ENCODE measurements at regions not wholly inside any gene's neighbourhood (a gene's known extent, or its start where the extent isn't known, plus 50 kb on each side); places are given as distances from the start of the nearest gene placed in this dataset.
"Not testable (repeated sequence)": the region's sequence is repeated elsewhere in the genome, so short reads cannot be mapped to it uniquely, and the experiment has no call there.

DNA sequence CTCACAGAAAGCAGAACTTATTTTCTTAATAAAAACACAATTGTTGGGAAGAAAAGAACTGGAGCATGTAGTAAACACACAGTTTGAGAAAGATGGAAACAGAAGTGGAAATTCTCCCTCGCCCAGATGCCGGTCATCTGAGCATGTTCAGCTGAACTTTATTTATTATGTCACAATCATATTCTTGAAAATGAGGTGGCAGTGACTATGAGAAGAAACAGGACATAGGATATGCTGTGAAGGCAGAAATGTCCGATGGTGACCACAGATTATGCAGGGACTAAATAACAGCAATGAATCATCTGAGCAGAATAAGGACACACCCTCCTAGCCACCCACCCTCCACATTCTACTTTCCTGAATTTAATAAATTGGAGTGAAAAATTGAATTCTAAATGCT is 425.3 kb upstream of the NOX3 start:
- TF ChIP-seq EZH2 (IDR thresholded peaks at IDR 0.05) = no peak
- TF ChIP-seq, protein P1, sequence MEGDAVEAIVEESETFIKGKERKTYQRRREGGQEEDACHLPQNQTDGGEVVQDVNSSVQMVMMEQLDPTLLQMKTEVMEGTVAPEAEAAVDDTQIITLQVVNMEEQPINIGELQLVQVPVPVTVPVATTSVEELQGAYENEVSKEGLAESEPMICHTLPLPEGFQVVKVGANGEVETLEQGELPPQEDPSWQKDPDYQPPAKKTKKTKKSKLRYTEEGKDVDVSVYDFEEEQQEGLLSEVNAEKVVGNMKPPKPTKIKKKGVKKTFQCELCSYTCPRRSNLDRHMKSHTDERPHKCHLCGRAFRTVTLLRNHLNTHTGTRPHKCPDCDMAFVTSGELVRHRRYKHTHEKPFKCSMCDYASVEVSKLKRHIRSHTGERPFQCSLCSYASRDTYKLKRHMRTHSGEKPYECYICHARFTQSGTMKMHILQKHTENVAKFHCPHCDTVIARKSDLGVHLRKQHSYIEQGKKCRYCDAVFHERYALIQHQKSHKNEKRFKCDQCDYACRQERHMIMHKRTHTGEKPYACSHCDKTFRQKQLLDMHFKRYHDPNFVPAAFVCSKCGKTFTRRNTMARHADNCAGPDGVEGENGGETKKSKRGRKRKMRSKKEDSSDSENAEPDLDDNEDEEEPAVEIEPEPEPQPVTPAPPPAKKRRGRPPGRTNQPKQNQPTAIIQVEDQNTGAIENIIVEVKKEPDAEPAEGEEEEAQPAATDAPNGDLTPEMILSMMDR (IDR thresholded peaks at IDR 0.05) = no peak
- TF ChIP-seq EZH2phosphoT487 (IDR thresholded peaks at IDR 0.05) = no peak
- no peak for DNase-seq (ENCODE audit: low spot score)
- no peaks in the 10 kb centered on the region for H3K4me1 Mint-ChIP-seq
- Histone ChIP-seq H2AFZ (replicated peaks) (no peak overlapping the region), H3K36me3 (no peaks in the 10 kb centered on the region), H4K20me1 (ENCODE audit: low read depth) (no peaks in the 10 kb centered on the region), H3K9me3 (ENCODE audit: low read depth) (no peaks in the 10 kb centered on the region), H3K4me3 (no peak overlapping the region), H3K27ac (no peak overlapping the region), H3F3A (ENCODE audit: low read depth) (no peaks in the 10 kb centered on the region), H3K79me2 (ENCODE audit: low read depth) (no peaks in the 10 kb centered on the region), H3K27me3 (no peaks in the 10 kb centered on the region), H3K4me2 (no peak overlapping the region), H3K4me1 (no peaks in the 10 kb centered on the region), H3K9ac (no peak overlapping the region)
- peaks cover 6% of the 10 kb centered on the region for H3K27me3 Mint-ChIP-seq (ENCODE audit: insufficient read depth, low read depth)
- no peaks in the 10 kb centered on the region for H3K36me3 Mint-ChIP-seq
- no peak overlapping the region for H3K27ac Mint-ChIP-seq
- no peak overlapping the region for H3K4me3 Mint-ChIP-seq
- H3K9me3 Mint-ChIP-seq = peaks cover 2% of the 10 kb centered on the region

DNA sequence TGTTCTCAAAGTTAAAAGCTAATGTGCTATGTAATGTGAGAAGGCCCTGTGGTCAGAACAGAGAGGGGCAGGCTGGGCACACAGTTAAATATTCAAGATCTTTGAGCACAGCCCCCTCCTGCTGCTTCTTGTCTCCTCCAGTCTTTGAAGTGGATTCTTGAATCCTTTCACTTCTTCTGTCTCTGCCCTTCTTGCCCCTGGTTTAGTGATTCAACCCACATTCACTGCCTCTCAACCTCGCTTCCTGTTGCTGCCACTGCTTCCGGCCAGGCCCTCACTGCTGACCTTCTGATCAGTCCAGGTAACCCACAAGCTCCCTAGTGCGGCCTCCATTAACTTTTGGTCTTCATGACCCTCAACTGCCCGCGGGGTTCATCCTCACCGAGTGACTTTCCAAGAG is 417.3 kb upstream of the NOX3 start:
- Histone ChIP-seq H3K4me1 (no peaks in the 10 kb centered on the region), H3K4me3 (no peak overlapping the region), H4K20me1 (ENCODE audit: low read depth) (no peaks in the 10 kb centered on the region), H3K9me3 (ENCODE audit: low read depth) (no peaks in the 10 kb centered on the region), H3F3A (ENCODE audit: low read depth) (no peaks in the 10 kb centered on the region), H3K36me3 (no peaks in the 10 kb centered on the region), H3K79me2 (ENCODE audit: low read depth) (no peaks in the 10 kb centered on the region), H3K27ac (no peak overlapping the region), H3K4me2 (no peak overlapping the region), H2AFZ (replicated peaks) (peak overlapping the region; percentile 22), H3K27me3 (no peaks in the 10 kb centered on the region), H3K9ac (no peak overlapping the region)
- Mint-ChIP-seq H3K9me3 (peaks cover 1% of the 10 kb centered on the region), H3K27me3 (ENCODE audit: insufficient read depth, low read depth) (no peaks in the 10 kb centered on the region), H3K36me3 (no peaks in the 10 kb centered on the region), H3K27ac (no peak overlapping the region), H3K4me1 (peaks cover 7% of the 10 kb centered on the region), H3K4me3 (no peak overlapping the region)
- TF ChIP-seq EZH2phosphoT487 (IDR thresholded peaks at IDR 0.05) (no peak), EZH2 (IDR thresholded peaks at IDR 0.05) (no peak)
- TF ChIP-seq, protein P1 (IDR thresholded peaks at IDR 0.05) = no peak
- no peak for DNase-seq (ENCODE audit: low spot score)

DNA sequence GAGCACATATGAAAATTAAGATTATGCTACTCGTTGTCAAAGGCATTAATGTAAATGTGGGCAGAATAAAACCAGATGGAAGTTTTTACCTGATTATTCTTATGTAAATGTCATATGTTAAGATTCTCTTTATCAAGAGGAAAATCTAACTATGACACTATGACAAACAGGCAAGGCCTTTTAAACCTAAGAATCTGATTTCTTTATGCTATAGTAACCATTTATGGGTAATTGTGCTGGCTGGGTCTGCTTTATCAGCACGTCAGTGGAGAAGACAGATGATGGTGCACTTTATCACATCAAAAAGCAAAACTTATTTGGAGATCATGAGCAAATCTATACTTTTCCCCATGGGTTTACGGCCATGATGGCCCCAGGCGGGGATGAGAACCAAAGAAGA is 412.0 kb upstream of the NOX3 start:
- Mint-ChIP-seq H3K4me3 (no peak overlapping the region), H3K4me1 (no peaks in the 10 kb centered on the region), H3K27me3 (ENCODE audit: insufficient read depth, low read depth) (no peaks in the 10 kb centered on the region), H3K9me3 (no peaks in the 10 kb centered on the region), H3K36me3 (no peaks in the 10 kb centered on the region), H3K27ac (no peak overlapping the region)
- H3K4me1 ChIP-seq = no peaks in the 10 kb centered on the region
- no peaks in the 10 kb centered on the region for H3K27me3 ChIP-seq
- H4K20me1 ChIP-seq (ENCODE audit: low read depth) = no peaks in the 10 kb centered on the region
- no peak for TF ChIP-seq EZH2 (IDR thresholded peaks at IDR 0.05)
- H3F3A ChIP-seq (ENCODE audit: low read depth) = no peaks in the 10 kb centered on the region
- no peak overlapping the region for H2AFZ ChIP-seq (replicated peaks)
- no peaks in the 10 kb centered on the region for H3K9me3 ChIP-seq (ENCODE audit: low read depth)
- H3K36me3 ChIP-seq = no peaks in the 10 kb centered on the region
- no peak for DNase-seq (ENCODE audit: low spot score)
- H3K79me2 ChIP-seq (ENCODE audit: low read depth) = no peaks in the 10 kb centered on the region
- H3K4me3 ChIP-seq = no peak overlapping the region
- H3K4me2 ChIP-seq = no peak overlapping the region
- no peak overlapping the region for H3K9ac ChIP-seq
- no peak overlapping the region for H3K27ac ChIP-seq

DNA sequence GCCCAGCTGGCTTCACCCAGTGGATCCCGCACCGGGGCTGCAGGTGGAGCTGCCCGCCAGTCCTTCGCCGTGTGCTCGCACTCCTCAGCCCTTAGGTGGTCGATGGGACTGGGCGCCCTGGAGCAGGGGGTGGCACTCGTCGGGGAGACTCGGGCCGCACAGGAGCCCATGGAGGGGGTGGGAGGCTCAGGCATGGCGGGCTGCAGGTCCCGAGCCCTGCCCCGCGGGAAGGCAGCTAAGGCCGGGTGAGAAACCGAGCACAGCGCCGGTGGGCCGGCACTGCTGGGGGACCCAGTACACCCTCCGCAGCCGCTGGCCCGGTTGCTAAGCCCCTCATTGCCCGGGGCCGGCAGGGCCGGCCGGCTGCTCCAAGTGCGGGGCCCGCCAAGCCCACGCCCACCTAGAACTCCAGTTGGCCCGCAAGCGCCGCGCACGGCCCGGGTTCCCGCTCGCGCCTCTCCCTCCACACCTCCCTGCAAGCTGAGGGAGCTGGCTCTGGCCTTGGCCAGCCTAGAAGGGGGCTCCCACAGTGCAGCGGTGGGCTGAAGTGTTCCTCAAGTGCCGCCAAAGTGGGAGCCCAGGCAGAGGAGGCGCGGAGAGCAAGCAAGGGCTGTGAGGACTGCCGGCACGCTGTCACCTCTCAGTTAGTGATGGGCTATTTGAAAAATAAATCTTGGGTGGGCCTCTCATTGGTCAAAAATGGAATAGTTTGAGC is 411.2 kb upstream of the NOX3 start:
- H3K9ac ChIP-seq; H3K4me1 ChIP-seq; H3F3A ChIP-seq (ENCODE audit: low read depth); H3K27ac Mint-ChIP-seq; H3K27me3 ChIP-seq; H3K4me3 ChIP-seq; H3K4me3 Mint-ChIP-seq; H3K36me3 Mint-ChIP-seq; H4K20me1 ChIP-seq (ENCODE audit: low read depth); H3K36me3 ChIP-seq; H3K79me2 ChIP-seq (ENCODE audit: low read depth); H3K27me3 Mint-ChIP-seq (ENCODE audit: insufficient read depth, low read depth); H3K9me3 ChIP-seq (ENCODE audit: low read depth); H3K27ac ChIP-seq; H3K9me3 Mint-ChIP-seq; H3K4me1 Mint-ChIP-seq; DNase-seq (ENCODE audit: low spot score); H3K4me2 ChIP-seq; H2AFZ ChIP-seq (replicated peaks): not testable (repeated sequence)

Measured in neural progenitor cell (in vitro differentiated cells).